GM12892 (cell line): ENCODE measurements at regions not wholly inside any gene's neighbourhood (a gene's known extent, or its start where the extent isn't known, plus 50 kb on each side); places are given as distances from the start of the nearest gene placed in this dataset.

Source experiments
- POLR2A ChIP-seq: IDR thresholded peaks from 2 replicates; pipeline ENCODE4 v1.6.1; 2011; ENCODE audit warnings: low read depth, low read length, control low read depth
- POLR2AphosphoS5 ChIP-seq: IDR thresholded peaks from 2 replicates; pipeline ENCODE4 v1.6.1; 2011; ENCODE audit warnings: low read depth, low read length, control low read depth

DNA sequence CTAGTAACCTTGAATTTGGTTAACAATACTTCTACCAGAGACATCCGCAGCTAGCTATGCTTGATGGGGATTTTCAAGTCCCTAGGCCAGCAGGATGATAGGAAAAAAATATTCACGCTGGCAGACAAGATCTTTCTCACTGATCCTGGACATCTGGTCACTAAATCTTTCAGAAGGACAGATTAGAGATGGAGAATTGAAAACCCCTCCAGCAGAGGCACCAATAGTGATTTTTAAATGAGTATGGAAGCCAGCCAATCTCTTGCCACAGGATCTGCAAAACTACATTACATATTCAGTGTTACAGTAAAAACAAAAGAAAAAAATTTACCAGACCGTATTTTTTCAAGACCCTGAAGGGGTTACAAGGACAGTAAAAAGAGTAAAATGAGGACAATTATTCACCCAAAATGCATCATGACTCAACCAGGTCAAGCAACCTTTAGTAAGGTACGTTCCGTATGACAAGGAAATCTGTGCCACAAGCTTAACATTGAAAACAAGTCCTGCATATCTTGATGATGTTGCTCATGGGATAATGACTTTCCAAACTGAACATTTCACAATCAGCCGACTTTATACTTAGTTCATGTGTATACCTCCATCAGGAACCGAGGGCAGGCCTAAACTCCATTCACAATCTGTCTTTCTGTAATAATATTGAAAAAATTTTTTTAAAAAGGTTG, 239.5 kb downstream of the GXYLT1 start:
- TF ChIP-seq POLR2A (no peak), POLR2AphosphoS5 (no peak)
